Testis (tissue), 2 donors: ENCODE measurements at regions not wholly inside any gene's neighbourhood (a gene's known extent, or its start where the extent isn't known, plus 50 kb on each side); places are given as distances from the start of the nearest gene placed in this dataset.

Source experiments
- DNase-seq: peaks from one replicate; pipeline ENCODE4 v3.0.0-alpha.2; 2019
- H3K27ac ChIP-seq, 2 donors: fragments of 200-600 bp; sonication (generic); one replicate each; pipeline ENCODE4 v1.5.1; 2019
- H3K27me3 ChIP-seq: fragments of 200-600 bp; sonication (generic); one replicate; pipeline ENCODE4 v1.5.1; 2019
- H3K36me3 ChIP-seq: fragments of 200-600 bp; sonication (generic); one replicate; pipeline ENCODE4 v1.5.1; 2017; ENCODE audit warnings: low read depth; ENCODE audit errors: missing control alignments
- H3K4me1 ChIP-seq: fragments of 200-600 bp; sonication (generic); one replicate; pipeline ENCODE4 v1.5.1; 2019
- H3K4me3 ChIP-seq, 2 donors: fragments of 200-600 bp; sonication (generic); one replicate each; pipeline ENCODE4 v1.5.1; 2017 to 2019
- H3K9me3 ChIP-seq: fragments of 200-600 bp; sonication (generic); one replicate; pipeline ENCODE4 v1.5.1; 2017
- CTCF ChIP-seq, 3 experiments: fragments of 450-650 bp in 2 of 3; fragments of 200-600 bp in 1 of 3; sonication (generic) in 1 of 3; IDR thresholded peaks; one replicate each; pipeline ENCODE4 v1.5.1; 2016 to 2019; ENCODE audit warnings: antibody characterized with exemption in 3 of 3, mild to moderate bottlenecking in 2 of 3, moderate library complexity in 1 of 3
- POLR2A ChIP-seq: fragments of 450-650 bp; IDR thresholded peaks from one replicate; pipeline ENCODE4 v1.6.1; 2017; ENCODE audit warnings: antibody characterized with exemption, mild to moderate bottlenecking, moderate library complexity
- WGBS, 2 donors: methylation state at CpG; one replicate each; pipeline ENCODE4 v1.1.5; 2018; 5-methylcytosine and 5-hydroxymethylcytosine counted together
- intact Hi-C: fragments of 100-400 bp; cut with DNase I; formaldehyde crosslinking; loops from one replicate; pipeline ENCODE4 v1.15.1; 2023; ENCODE audit warnings: low total_unique reads

DNA sequence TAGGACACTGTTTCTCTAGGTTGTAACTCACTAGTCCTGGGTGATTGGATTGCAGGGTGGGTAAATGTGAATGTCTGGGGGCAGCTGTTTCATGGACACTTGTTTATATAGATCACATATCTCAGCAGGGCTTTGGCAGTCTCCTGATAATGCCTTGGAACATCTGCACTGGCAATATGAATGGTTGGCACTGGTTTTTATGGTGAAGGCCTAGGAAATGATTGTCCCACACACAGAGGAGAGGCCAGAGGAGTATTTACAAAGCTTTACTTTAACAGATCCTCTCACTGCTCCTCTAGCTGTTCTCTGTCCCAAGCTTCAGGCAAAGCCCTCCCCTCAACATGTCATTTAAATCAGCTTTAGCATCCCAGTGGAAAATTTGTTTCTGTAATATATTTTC is 171.3 kb upstream of the STEAP4 start:
- H3K4me1 ChIP-seq: no peaks in the 10 kb centered on the region
- H3K27me3 ChIP-seq: no peaks in the 10 kb centered on the region
- no peaks in the 10 kb centered on the region for H3K36me3 ChIP-seq
- H3K27ac ChIP-seq: no peak overlapping the region
- intact Hi-C loops: no loop called here
- DNase-seq: no peak
- TF ChIP-seq CTCF (IDR thresholded peaks at IDR 0.05): no peak
- TF ChIP-seq POLR2A: no peak
- no peak overlapping the region for H3K4me3 ChIP-seq
- no peaks in the 10 kb centered on the region for H3K9me3 ChIP-seq

DNA sequence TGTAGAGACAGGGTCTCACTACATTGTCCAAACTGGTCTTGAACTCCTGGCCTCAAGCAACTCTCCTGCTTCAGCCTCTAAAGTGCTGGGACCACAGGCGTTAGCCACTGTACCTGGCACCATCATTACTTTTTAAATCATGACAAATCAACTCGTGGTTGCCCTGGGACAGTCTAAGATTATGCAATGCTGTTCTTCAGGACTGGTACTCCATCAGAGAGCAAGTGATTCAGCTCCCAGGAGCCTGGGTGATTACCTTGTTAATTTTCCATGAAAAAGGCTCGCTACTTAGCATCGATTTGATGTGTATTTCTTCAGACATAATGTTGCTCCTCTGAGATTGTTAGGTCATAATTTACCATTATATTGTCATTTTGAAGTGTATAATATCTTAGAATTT is 158.9 kb upstream of the STEAP4 start:
- no peaks in the 10 kb centered on the region for H3K9me3 ChIP-seq
- no peak overlapping the region for H3K4me3 ChIP-seq
- H3K27me3 ChIP-seq: no peaks in the 10 kb centered on the region
- no peaks in the 10 kb centered on the region for H3K36me3 ChIP-seq
- no peaks in the 10 kb centered on the region for H3K4me1 ChIP-seq
- WGBS, 2 donors: 78 to 84% methylated on average over 4 of the region's 4 CpGs
- DNase-seq: no peak
- intact Hi-C loops: no loop called here
- TF ChIP-seq POLR2A (no peak), CTCF (IDR thresholded peaks at IDR 0.05) (no peak)
- H3K27ac ChIP-seq: no peak overlapping the region

GRCh38 chr7:88462799-88463198 is 156.1 kb upstream of the STEAP4 start:
- no peaks in the 10 kb centered on the region for H3K4me1 ChIP-seq
- H3K4me3 ChIP-seq: no peak overlapping the region
- H3K27ac ChIP-seq: no peak overlapping the region
- H3K36me3 ChIP-seq: no peaks in the 10 kb centered on the region
- no peak for DNase-seq
- intact Hi-C loops: no loop called here
- H3K9me3 ChIP-seq: no peaks in the 10 kb centered on the region
- H3K27me3 ChIP-seq: no peaks in the 10 kb centered on the region
- TF ChIP-seq CTCF (IDR thresholded peaks at IDR 0.05) (no peak), POLR2A (no peak)

GRCh38 chr7:88460650-88461049 is 154.0 kb upstream of the STEAP4 start:
- intact Hi-C loops: no loop called here
- H3K36me3 ChIP-seq: no peaks in the 10 kb centered on the region
- H3K4me3 ChIP-seq: no peak overlapping the region
- H3K27me3 ChIP-seq: no peaks in the 10 kb centered on the region
- no peaks in the 10 kb centered on the region for H3K4me1 ChIP-seq
- H3K27ac ChIP-seq: no peak overlapping the region
- DNase-seq: no peak
- no peaks in the 10 kb centered on the region for H3K9me3 ChIP-seq
- TF ChIP-seq POLR2A: no peak
- no peak for TF ChIP-seq CTCF (IDR thresholded peaks at IDR 0.05)

DNA sequence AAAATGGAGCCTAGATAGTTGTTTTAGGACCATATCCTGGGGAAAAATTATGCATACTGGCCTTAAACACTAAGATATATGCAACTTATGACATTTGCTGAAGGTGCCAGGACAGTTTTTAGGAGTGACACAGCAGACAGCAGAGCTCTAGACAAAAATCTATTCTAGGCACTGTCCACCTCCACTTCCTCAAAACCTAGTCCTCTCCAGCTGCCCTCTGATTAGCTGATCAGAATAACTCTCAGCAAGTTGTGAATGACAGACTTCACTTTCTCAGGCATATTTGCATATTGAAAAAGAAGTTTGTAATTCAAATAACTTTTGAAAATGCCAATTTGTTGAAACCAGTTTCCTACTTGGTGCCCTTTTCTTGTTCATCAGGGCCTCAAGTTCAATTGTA is 152.3 kb upstream of the STEAP4 start:
- Histone ChIP-seq H3K27ac (no peak overlapping the region), H3K9me3 (no peaks in the 10 kb centered on the region), H3K4me1 (no peaks in the 10 kb centered on the region), H3K4me3 (no peak overlapping the region), H3K27me3 (no peaks in the 10 kb centered on the region), H3K36me3 (no peaks in the 10 kb centered on the region)
- TF ChIP-seq CTCF (IDR thresholded peaks at IDR 0.05) (no peak), POLR2A (no peak)
- intact Hi-C loops: no loop called here
- no peak for DNase-seq
